ENCODE measurements at regions not wholly inside any gene's neighbourhood (a gene's known extent, or its start where the extent isn't known, plus 50 kb on each side); places are given as distances from the start of the nearest gene placed in this dataset.

- TF ChIP-seq, protein P1, sequence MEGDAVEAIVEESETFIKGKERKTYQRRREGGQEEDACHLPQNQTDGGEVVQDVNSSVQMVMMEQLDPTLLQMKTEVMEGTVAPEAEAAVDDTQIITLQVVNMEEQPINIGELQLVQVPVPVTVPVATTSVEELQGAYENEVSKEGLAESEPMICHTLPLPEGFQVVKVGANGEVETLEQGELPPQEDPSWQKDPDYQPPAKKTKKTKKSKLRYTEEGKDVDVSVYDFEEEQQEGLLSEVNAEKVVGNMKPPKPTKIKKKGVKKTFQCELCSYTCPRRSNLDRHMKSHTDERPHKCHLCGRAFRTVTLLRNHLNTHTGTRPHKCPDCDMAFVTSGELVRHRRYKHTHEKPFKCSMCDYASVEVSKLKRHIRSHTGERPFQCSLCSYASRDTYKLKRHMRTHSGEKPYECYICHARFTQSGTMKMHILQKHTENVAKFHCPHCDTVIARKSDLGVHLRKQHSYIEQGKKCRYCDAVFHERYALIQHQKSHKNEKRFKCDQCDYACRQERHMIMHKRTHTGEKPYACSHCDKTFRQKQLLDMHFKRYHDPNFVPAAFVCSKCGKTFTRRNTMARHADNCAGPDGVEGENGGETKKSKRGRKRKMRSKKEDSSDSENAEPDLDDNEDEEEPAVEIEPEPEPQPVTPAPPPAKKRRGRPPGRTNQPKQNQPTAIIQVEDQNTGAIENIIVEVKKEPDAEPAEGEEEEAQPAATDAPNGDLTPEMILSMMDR (IDR thresholded peaks at IDR 0.05): no peak
- TF ChIP-seq POLR2AphosphoS5 (IDR thresholded peaks at IDR 0.05) (no peak), POLR2A (IDR thresholded peaks at IDR 0.05) (no peak), EP300 (IDR thresholded peaks at IDR 0.05) (no peak)
Observed at GRCh38 chr6:170092826-170093225, 198.1 kb downstream of the DLL1 start.
